ENCODE measurements at regions not wholly inside any gene's neighbourhood (a gene's known extent, or its start where the extent isn't known, plus 50 kb on each side); places are given as distances from the start of the nearest gene placed in this dataset.

GRCh38 chr3:147640781-147641180, 231.6 kb downstream of the ZIC1 start:
- Histone ChIP-seq H3K27me3 (ENCODE audit: control insufficient read depth, insufficient read depth, low read length) (no peaks in the 10 kb centered on the region), H3K4me3 (ENCODE audit: low read length in 3 of 3) (no peak overlapping the region), H3K9me3 (ENCODE audit: control insufficient read depth in 2 of 3, insufficient read depth in 1 of 3, low read length in 3 of 3) (no peaks in the 10 kb centered on the region), H3K4me1 (ENCODE audit: control insufficient read depth in 2 of 3, insufficient read depth in 2 of 3, low read depth in 1 of 3, low read length in 3 of 3) (no peaks in the 10 kb centered on the region), H3K9ac (ENCODE audit: low read length in 3 of 3) (no peak overlapping the region), H3K36me3 (ENCODE audit: control insufficient read depth in 2 of 3, insufficient read depth in 3 of 3, low read length in 3 of 3) (no peaks in the 10 kb centered on the region), H3K27ac (ENCODE audit: low read depth in 2 of 2, low read length in 2 of 2) (no peak overlapping the region)
- intact Hi-C loops (cut with DNase I) = no loop called here
- DNase-seq (no peak), FAIRE-seq (no peak)
- TF ChIP-seq CTCF (IDR thresholded peaks at IDR 0.05; ENCODE audit: borderline replicate concordance, extremely low read depth, insufficient read depth) = no peak

- Histone ChIP-seq H3K9ac (ENCODE audit: low read length in 3 of 3) (no peak overlapping the region), H3K36me3 (ENCODE audit: control insufficient read depth in 2 of 3, insufficient read depth in 3 of 3, low read length in 3 of 3) (no peaks in the 10 kb centered on the region), H3K9me3 (ENCODE audit: control insufficient read depth in 2 of 3, insufficient read depth in 1 of 3, low read length in 3 of 3) (no peaks in the 10 kb centered on the region), H3K27ac (ENCODE audit: low read depth in 2 of 2, low read length in 2 of 2) (no peak overlapping the region), H3K4me1 (ENCODE audit: control insufficient read depth in 2 of 3, insufficient read depth in 2 of 3, low read depth in 1 of 3, low read length in 3 of 3) (no peaks in the 10 kb centered on the region), H3K4me3 (ENCODE audit: low read length in 3 of 3) (no peak overlapping the region), H3K27me3 (ENCODE audit: control insufficient read depth, insufficient read depth, low read length) (no peaks in the 10 kb centered on the region)
- no peak for FAIRE-seq
- no peak for TF ChIP-seq CTCF (IDR thresholded peaks at IDR 0.05; ENCODE audit: borderline replicate concordance, extremely low read depth, insufficient read depth)
- DNase-seq = no peak
- intact Hi-C loops (cut with DNase I) = no loop called here
Measured at GRCh38 chr3:147645761-147646160, 236.6 kb downstream of the ZIC1 start.

- Histone ChIP-seq H3K27me3 (ENCODE audit: control insufficient read depth, insufficient read depth, low read length) (no peaks in the 10 kb centered on the region), H3K4me1 (ENCODE audit: control insufficient read depth in 2 of 3, insufficient read depth in 2 of 3, low read depth in 1 of 3, low read length in 3 of 3) (no peaks in the 10 kb centered on the region), H3K36me3 (ENCODE audit: control insufficient read depth in 2 of 3, insufficient read depth in 3 of 3, low read length in 3 of 3) (no peaks in the 10 kb centered on the region), H3K4me3 (ENCODE audit: low read length in 3 of 3) (no peak overlapping the region), H3K9ac (ENCODE audit: low read length in 3 of 3) (no peak overlapping the region), H3K27ac (ENCODE audit: low read depth in 2 of 2, low read length in 2 of 2) (no peak overlapping the region), H3K9me3 (ENCODE audit: control insufficient read depth in 2 of 3, insufficient read depth in 1 of 3, low read length in 3 of 3) (no peaks in the 10 kb centered on the region)
- TF ChIP-seq CTCF (IDR thresholded peaks at IDR 0.05; ENCODE audit: borderline replicate concordance, extremely low read depth, insufficient read depth) = no peak
- FAIRE-seq (no peak), DNase-seq (no peak)
- intact Hi-C loops (cut with DNase I) = no loop called here
Measured at GRCh38 chr3:147649475-147649874, 240.3 kb downstream of the ZIC1 start.

GRCh38 chr3:147651107-147651778, 242.1 kb downstream of the ZIC1 start:
- no peak for FAIRE-seq
- no peaks in the 10 kb centered on the region for H3K4me1 ChIP-seq (ENCODE audit: control insufficient read depth in 2 of 3, insufficient read depth in 2 of 3, low read depth in 1 of 3, low read length in 3 of 3)
- intact Hi-C loops (cut with DNase I) = no loop called here

More at GRCh38 chr3:147651107-147651778, 242.1 kb downstream of the ZIC1 start:
- Histone ChIP-seq H3K9ac (ENCODE audit: low read length in 3 of 3) (no peak overlapping the region), H3K27ac (ENCODE audit: low read depth in 2 of 2, low read length in 2 of 2) (no peak overlapping the region), H3K9me3 (ENCODE audit: control insufficient read depth in 2 of 3, insufficient read depth in 1 of 3, low read length in 3 of 3) (no peaks in the 10 kb centered on the region), H3K36me3 (ENCODE audit: control insufficient read depth in 2 of 3, insufficient read depth in 3 of 3, low read length in 3 of 3) (no peaks in the 10 kb centered on the region), H3K27me3 (ENCODE audit: control insufficient read depth, insufficient read depth, low read length) (no peaks in the 10 kb centered on the region), H3K4me3 (ENCODE audit: low read length in 3 of 3) (no peak overlapping the region)
- DNase-seq = no peak
- no peak for TF ChIP-seq CTCF (IDR thresholded peaks at IDR 0.05; ENCODE audit: borderline replicate concordance, extremely low read depth, insufficient read depth)
